ENCODE measurements at regions not wholly inside any gene's neighbourhood (a gene's known extent, or its start where the extent isn't known, plus 50 kb on each side); places are given as distances from the start of the nearest gene placed in this dataset.
"Not testable (repeated sequence)": the region's sequence is repeated elsewhere in the genome, so short reads cannot be mapped to it uniquely, and the experiment has no call there.

- H3K4me3 ChIP-seq (ENCODE audit: low read depth, low read length), result no peak overlapping the region
- no peak for TF ChIP-seq MAX (IDR thresholded peaks at IDR 0.05; ENCODE audit: low read depth, low read length)
- no peak for TF ChIP-seq POLR2A (IDR thresholded peaks at IDR 0.05; ENCODE audit: extremely low read depth, insufficient read length)
- no peak for TF ChIP-seq CTCF (IDR thresholded peaks at IDR 0.05; ENCODE audit: low read depth, low read length)
- no peak for TF ChIP-seq MYC (IDR thresholded peaks at IDR 0.05; ENCODE audit: low read depth, low read length)
Measured at GRCh38 chr12:73531752-73532151, 1005.9 kb upstream of the ATXN7L3B start.

GRCh38 chr12:73547421-73547820 lies 990.2 kb upstream of the ATXN7L3B start:
- no peak overlapping the region for H3K4me3 ChIP-seq (ENCODE audit: low read depth, low read length)
- DNase-seq (ENCODE audit: low read depth), result peak; percentile 5

More at GRCh38 chr12:73531752-73532151, 1005.9 kb upstream of the ATXN7L3B start:
- no peak for DNase-seq (ENCODE audit: low read depth)

DNA sequence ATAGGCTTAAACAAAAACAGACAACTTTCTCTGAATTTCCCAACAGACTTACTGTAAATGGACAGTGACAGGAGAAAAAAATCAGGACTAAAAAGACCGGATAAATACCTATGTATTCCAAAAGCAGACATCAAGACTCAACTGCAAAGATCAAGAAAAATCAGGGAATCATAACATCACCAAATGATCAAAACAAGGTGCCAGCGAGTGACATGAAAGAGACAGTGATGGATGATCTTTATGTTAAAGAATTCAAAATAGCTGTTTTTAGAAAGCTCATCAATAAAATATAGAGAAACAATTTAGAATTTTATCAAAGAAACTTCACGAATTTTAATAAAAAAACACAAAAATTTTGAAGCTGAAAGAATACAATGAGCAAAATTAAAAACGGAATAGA lies 952.5 kb upstream of the ATXN7L3B start:
- no peak for TF ChIP-seq MAX (IDR thresholded peaks at IDR 0.05; ENCODE audit: low read depth, low read length)
- TF ChIP-seq MYC (IDR thresholded peaks at IDR 0.05; ENCODE audit: low read depth, low read length), result no peak
- no peak for TF ChIP-seq POLR2A (IDR thresholded peaks at IDR 0.05; ENCODE audit: extremely low read depth, insufficient read length)
- TF ChIP-seq CTCF (IDR thresholded peaks at IDR 0.05; ENCODE audit: low read depth, low read length), result no peak
- H3K4me3 ChIP-seq (ENCODE audit: low read depth, low read length), result no peak overlapping the region
- no peak for DNase-seq (ENCODE audit: low read depth)

More at GRCh38 chr12:73547421-73547820, 990.2 kb upstream of the ATXN7L3B start:
- no peak for TF ChIP-seq POLR2A (IDR thresholded peaks at IDR 0.05; ENCODE audit: extremely low read depth, insufficient read length)
- TF ChIP-seq MAX (IDR thresholded peaks at IDR 0.05; ENCODE audit: low read depth, low read length), result no peak

- no peak overlapping the region for H3K4me3 ChIP-seq (ENCODE audit: low read depth, low read length)
- DNase-seq (ENCODE audit: low read depth), result no peak
- no peak for TF ChIP-seq CTCF (IDR thresholded peaks at IDR 0.05; ENCODE audit: low read depth, low read length)
- TF ChIP-seq MYC (IDR thresholded peaks at IDR 0.05; ENCODE audit: low read depth, low read length), result no peak
- no peak for TF ChIP-seq POLR2A (IDR thresholded peaks at IDR 0.05; ENCODE audit: extremely low read depth, insufficient read length)
- TF ChIP-seq MAX (IDR thresholded peaks at IDR 0.05; ENCODE audit: low read depth, low read length), result no peak
Measured at GRCh38 chr12:73589220-73589619, 948.4 kb upstream of the ATXN7L3B start.

DNA sequence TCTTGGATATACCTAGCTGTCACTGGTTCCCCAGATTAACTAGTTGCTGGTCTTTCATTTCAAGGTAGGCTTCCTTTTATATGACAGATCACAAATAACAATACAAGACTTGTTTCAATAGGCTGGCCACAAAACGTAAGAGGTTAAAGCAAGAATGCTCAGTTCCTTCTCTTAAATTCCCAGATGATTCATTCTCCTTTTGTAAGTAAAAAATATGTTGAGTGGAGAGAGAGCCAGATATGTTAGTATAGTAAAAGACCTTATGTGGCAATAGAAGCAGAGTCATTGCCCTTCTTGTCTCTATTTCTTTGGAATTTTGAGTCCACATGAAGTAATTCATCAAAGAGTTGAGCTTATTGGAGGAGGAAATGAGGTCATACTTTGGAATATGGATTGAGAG lies 939.0 kb upstream of the ATXN7L3B start:
- no peak for DNase-seq (ENCODE audit: low read depth)
- TF ChIP-seq MYC (IDR thresholded peaks at IDR 0.05; ENCODE audit: low read depth, low read length) (no peak), MAX (IDR thresholded peaks at IDR 0.05; ENCODE audit: low read depth, low read length) (no peak), POLR2A (IDR thresholded peaks at IDR 0.05; ENCODE audit: extremely low read depth, insufficient read length) (no peak), CTCF (IDR thresholded peaks at IDR 0.05; ENCODE audit: low read depth, low read length) (no peak)
- no peak overlapping the region for H3K4me3 ChIP-seq (ENCODE audit: low read depth, low read length)

DNA sequence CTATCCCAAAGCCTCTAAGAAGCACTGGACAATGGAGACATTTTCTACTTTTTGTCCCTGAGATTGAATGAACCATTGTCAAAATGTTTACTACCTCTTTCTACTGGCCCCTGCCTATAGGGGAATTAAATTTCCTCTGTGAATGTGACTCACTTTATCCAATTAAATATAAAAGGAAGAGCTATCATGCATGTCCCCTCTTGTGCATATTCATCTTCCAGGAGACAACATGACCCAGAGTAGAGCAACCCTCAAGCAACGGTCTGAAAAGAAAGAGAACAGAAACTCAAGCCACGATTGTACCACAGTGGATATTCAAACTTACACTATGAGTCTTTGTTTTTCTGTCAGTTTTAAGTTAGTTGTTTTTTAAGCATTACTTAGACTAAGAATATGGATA lies 938.4 kb upstream of the ATXN7L3B start:
- no peak for TF ChIP-seq CTCF (IDR thresholded peaks at IDR 0.05; ENCODE audit: low read depth, low read length)
- TF ChIP-seq MYC (IDR thresholded peaks at IDR 0.05; ENCODE audit: low read depth, low read length), result no peak
- no peak for TF ChIP-seq MAX (IDR thresholded peaks at IDR 0.05; ENCODE audit: low read depth, low read length)
- no peak for TF ChIP-seq POLR2A (IDR thresholded peaks at IDR 0.05; ENCODE audit: extremely low read depth, insufficient read length)
- DNase-seq (ENCODE audit: low read depth), result no peak
- no peak overlapping the region for H3K4me3 ChIP-seq (ENCODE audit: low read depth, low read length)

- H3K4me3 ChIP-seq (ENCODE audit: low read depth, low read length), result not testable (repeated sequence)
Measured at GRCh38 chr12:73605925-73606324, 931.7 kb upstream of the ATXN7L3B start.

More at GRCh38 chr12:73605925-73606324, 931.7 kb upstream of the ATXN7L3B start:
- DNase-seq (ENCODE audit: low read depth), result not testable (repeated sequence)
